ENCODE measurements at regions not wholly inside any gene's neighbourhood (a gene's known extent, or its start where the extent isn't known, plus 50 kb on each side); places are given as distances from the start of the nearest gene placed in this dataset.

- no peak for TF ChIP-seq CTCF (IDR thresholded peaks at IDR 0.05; ENCODE audit: insufficient read depth, low read depth, low read length, missing control alignments)
- no peak for DNase-seq (ENCODE audit: low read depth)
- no peak overlapping the region for H3K4me3 ChIP-seq (ENCODE audit: low read depth, low read length)
These were observed 237.0 kb downstream of the PRELID2 start for GRCh38 chr5:145598184-145598583.

- no peak for TF ChIP-seq CTCF (IDR thresholded peaks at IDR 0.05; ENCODE audit: insufficient read depth, low read depth, low read length, missing control alignments)
- DNase-seq (ENCODE audit: low read depth): no peak
- no peak overlapping the region for H3K4me3 ChIP-seq (ENCODE audit: low read depth, low read length)
These were observed 243.6 kb downstream of the PRELID2 start for GRCh38 chr5:145591578-145591977.

GRCh38 chr5:145589063-145589462, 246.1 kb downstream of the PRELID2 start:
- DNase-seq (ENCODE audit: low read depth): no peak
- TF ChIP-seq CTCF (IDR thresholded peaks at IDR 0.05; ENCODE audit: insufficient read depth, low read depth, low read length, missing control alignments): no peak
- no peak overlapping the region for H3K4me3 ChIP-seq (ENCODE audit: low read depth, low read length)

GRCh38 chr5:145588558-145588957, 246.6 kb downstream of the PRELID2 start:
- H3K4me3 ChIP-seq (ENCODE audit: low read depth, low read length): no peak overlapping the region
- no peak for DNase-seq (ENCODE audit: low read depth)
- TF ChIP-seq CTCF (IDR thresholded peaks at IDR 0.05; ENCODE audit: insufficient read depth, low read depth, low read length, missing control alignments): no peak

- H3K4me3 ChIP-seq (ENCODE audit: low read depth, low read length): no peak overlapping the region
- TF ChIP-seq CTCF (IDR thresholded peaks at IDR 0.05; ENCODE audit: insufficient read depth, low read depth, low read length, missing control alignments): no peak
- no peak for DNase-seq (ENCODE audit: low read depth)
These were observed 247.0 kb downstream of the PRELID2 start for GRCh38 chr5:145588113-145588512.

- DNase-seq (ENCODE audit: low read depth): no peak
These were observed 247.4 kb downstream of the PRELID2 start for GRCh38 chr5:145587710-145588109.

More at GRCh38 chr5:145587710-145588109, 247.4 kb downstream of the PRELID2 start:
- no peak for TF ChIP-seq CTCF (IDR thresholded peaks at IDR 0.05; ENCODE audit: insufficient read depth, low read depth, low read length, missing control alignments)
- H3K4me3 ChIP-seq (ENCODE audit: low read depth, low read length): no peak overlapping the region
